NOMO-1 treated with dmso at 0.1 percent for 144 hours (cell line): ENCODE measurements at regions not wholly inside any gene's neighbourhood (a gene's known extent, or its start where the extent isn't known, plus 50 kb on each side); places are given as distances from the start of the nearest gene placed in this dataset.

Source experiments
- DNase-seq: peaks from one replicate; lab custom pipeline; 2025; ENCODE audit not compliant: unreplicated experiment; lab: John Stamatoyannopoulos, UW

GRCh38 chr14:104383996-104384775, 195.4 kb upstream of the C14orf180 start:
- no peak for DNase-seq

- no peak for DNase-seq
These were observed 194.8 kb upstream of the C14orf180 start for GRCh38 chr14:104384776-104385071.

- no peak for DNase-seq
These were observed 194.5 kb upstream of the C14orf180 start for GRCh38 chr14:104385111-104385510.

GRCh38 chr14:104385531-104386101, 193.9 kb upstream of the C14orf180 start:
- DNase-seq = no peak

- DNase-seq = no peak
These were observed 193.3 kb upstream of the C14orf180 start for GRCh38 chr14:104386151-104386841.

GRCh38 chr14:104387022-104388010, 192.2 kb upstream of the C14orf180 start:
- no peak for DNase-seq

GRCh38 chr14:104388011-104388521, 191.5 kb upstream of the C14orf180 start:
- no peak for DNase-seq

- no peak for DNase-seq
These were observed 190.8 kb upstream of the C14orf180 start for GRCh38 chr14:104388541-104389325.

- no peak for DNase-seq
These were observed 190.0 kb upstream of the C14orf180 start for GRCh38 chr14:104389326-104390220.

GRCh38 chr14:104390221-104390931, 189.2 kb upstream of the C14orf180 start:
- no peak for DNase-seq

GRCh38 chr14:104390941-104391901, 188.3 kb upstream of the C14orf180 start:
- no peak for DNase-seq

- DNase-seq = no peak
These were observed 187.6 kb upstream of the C14orf180 start for GRCh38 chr14:104392001-104392395.

GRCh38 chr14:104392396-104393198, 187.0 kb upstream of the C14orf180 start:
- DNase-seq = no peak

- DNase-seq = no peak
These were observed 186.2 kb upstream of the C14orf180 start for GRCh38 chr14:104393199-104393897.

GRCh38 chr14:104393898-104394381, 185.6 kb upstream of the C14orf180 start:
- DNase-seq = no peak

GRCh38 chr14:104394409-104394851, 185.1 kb upstream of the C14orf180 start:
- no peak for DNase-seq
